Lower lobe of right lung (tissue), 2 donors: ENCODE measurements at regions not wholly inside any gene's neighbourhood (a gene's known extent, or its start where the extent isn't known, plus 50 kb on each side); places are given as distances from the start of the nearest gene placed in this dataset.

Experiments
- ATAC-seq, 2 donors: fragments of 200-7000 bp; cut with Tn5 transposase; one replicate each; pipeline ENCODE4 v1.9.1; 2020 to 2022; ENCODE audit warnings: mild to moderate bottlenecking in 2 of 2, moderate library complexity in 2 of 2
- DNase-seq: peaks from one replicate; pipeline ENCODE4 v3.0.0-alpha.2; 2020
- H3K27ac ChIP-seq: fragments of 200-600 bp; one replicate; pipeline ENCODE4 v1.8.0; 2022
- H3K27me3 ChIP-seq: fragments of 200-600 bp; one replicate; pipeline ENCODE4 v1.8.0; 2022; ENCODE audit warnings: low read depth
- H3K36me3 ChIP-seq: fragments of 200-600 bp; one replicate; pipeline ENCODE4 v1.8.0; 2022; ENCODE audit warnings: mild to moderate bottlenecking
- H3K4me1 ChIP-seq: fragments of 200-600 bp; one replicate; pipeline ENCODE4 v1.8.0; 2022
- H3K4me3 ChIP-seq: fragments of 200-600 bp; one replicate; pipeline ENCODE4 v1.8.0; 2022; ENCODE audit warnings: mild to moderate bottlenecking
- H3K9me3 ChIP-seq: fragments of 200-600 bp; one replicate; pipeline ENCODE4 v1.8.0; 2022
- intact Hi-C: fragments of 100-400 bp; cut with DNase I; formaldehyde crosslinking; loops from one replicate; pipeline ENCODE4 v1.11.0; 2022
- TF ChIP-seq, protein P1 (sequence below): fragments of 200-600 bp; IDR thresholded peaks from one replicate; pipeline ENCODE4 v1.8.0; 2022; ENCODE audit warnings: antibody characterized with exemption, mild to moderate bottlenecking
- donor health status: DM: no; HTN: yes; CAD: no; lungs with severe emphysema.

DNA sequence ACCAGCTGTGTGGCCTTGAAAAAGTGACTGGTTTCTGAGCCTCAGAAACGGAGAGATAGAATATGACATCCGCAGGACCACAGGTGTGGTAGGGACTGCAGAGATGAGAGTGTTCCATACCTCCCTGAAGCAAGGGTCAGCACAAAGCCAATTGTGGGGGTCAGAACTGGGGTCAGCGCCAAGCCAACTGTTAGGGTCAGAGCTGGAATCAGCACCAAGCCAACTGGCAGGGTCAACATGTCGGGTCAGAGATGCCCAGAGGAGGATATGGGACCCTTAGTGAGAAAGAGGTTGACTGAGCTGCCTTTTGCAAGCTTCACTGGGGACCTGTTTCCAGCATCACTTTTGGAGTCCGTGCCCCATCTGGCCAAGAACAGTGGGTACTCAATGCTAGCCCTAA, 93.9 kb downstream of the MATN1 start:
- Histone ChIP-seq H3K4me1 (no peaks in the 10 kb centered on the region), H3K27ac (no peak overlapping the region), H3K4me3 (no peak overlapping the region), H3K9me3 (no peaks in the 10 kb centered on the region), H3K27me3 (peaks cover 5% of the 10 kb centered on the region), H3K36me3 (no peaks in the 10 kb centered on the region)
- intact Hi-C loops = no loop called here
- TF ChIP-seq, protein P1, sequence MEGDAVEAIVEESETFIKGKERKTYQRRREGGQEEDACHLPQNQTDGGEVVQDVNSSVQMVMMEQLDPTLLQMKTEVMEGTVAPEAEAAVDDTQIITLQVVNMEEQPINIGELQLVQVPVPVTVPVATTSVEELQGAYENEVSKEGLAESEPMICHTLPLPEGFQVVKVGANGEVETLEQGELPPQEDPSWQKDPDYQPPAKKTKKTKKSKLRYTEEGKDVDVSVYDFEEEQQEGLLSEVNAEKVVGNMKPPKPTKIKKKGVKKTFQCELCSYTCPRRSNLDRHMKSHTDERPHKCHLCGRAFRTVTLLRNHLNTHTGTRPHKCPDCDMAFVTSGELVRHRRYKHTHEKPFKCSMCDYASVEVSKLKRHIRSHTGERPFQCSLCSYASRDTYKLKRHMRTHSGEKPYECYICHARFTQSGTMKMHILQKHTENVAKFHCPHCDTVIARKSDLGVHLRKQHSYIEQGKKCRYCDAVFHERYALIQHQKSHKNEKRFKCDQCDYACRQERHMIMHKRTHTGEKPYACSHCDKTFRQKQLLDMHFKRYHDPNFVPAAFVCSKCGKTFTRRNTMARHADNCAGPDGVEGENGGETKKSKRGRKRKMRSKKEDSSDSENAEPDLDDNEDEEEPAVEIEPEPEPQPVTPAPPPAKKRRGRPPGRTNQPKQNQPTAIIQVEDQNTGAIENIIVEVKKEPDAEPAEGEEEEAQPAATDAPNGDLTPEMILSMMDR = no peak
- no peak for ATAC-seq
- no peak for DNase-seq

DNA sequence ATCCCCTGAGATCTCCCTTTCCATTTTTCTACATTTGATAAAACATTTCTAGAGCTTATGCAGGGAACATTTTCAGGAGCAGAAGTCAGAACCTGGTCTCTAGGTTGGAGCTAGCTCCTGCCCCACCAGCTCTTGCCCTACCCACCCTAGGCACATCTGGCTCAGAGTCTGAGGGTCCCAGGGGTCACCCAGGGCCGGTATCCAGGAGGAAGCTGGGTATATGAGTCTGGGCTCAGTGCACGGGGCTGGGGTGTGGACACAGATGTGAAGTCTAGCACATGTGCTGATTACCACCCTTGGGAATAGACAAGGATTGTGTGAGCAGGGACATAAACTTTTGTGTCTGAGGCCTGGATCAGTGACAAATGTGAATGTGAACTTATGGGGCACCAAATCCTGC, 95.4 kb downstream of the MATN1 start:
- TF ChIP-seq, protein P1 = no peak
- ATAC-seq (no peak), DNase-seq (no peak)
- Histone ChIP-seq H3K36me3 (no peaks in the 10 kb centered on the region), H3K27ac (no peak overlapping the region), H3K4me1 (no peaks in the 10 kb centered on the region), H3K27me3 (peaks cover 5% of the 10 kb centered on the region), H3K4me3 (no peak overlapping the region), H3K9me3 (peaks cover 8% of the 10 kb centered on the region)
- intact Hi-C loops = no loop called here

DNA sequence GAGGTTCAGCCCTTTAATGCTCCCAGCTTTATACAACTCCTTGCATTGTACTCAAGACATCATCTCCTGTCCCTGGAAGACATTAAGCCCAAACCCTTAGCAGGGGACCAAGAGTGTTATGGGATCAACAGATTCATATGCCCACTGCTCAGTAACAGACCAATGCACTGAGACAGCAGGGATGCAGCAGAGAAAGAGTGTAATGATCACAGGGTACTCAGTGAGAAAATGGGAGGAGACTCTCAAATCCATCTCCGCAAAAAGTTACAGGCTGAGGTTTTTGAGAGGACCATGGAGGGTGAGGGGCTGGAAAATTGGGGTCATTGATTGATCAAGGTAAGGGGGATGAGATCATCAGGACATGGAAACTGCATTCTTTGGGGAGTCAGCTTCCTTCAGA, 96.2 kb downstream of the MATN1 start:
- TF ChIP-seq, protein P1 = no peak
- no peaks in the 10 kb centered on the region for H3K4me1 ChIP-seq
- DNase-seq (no peak), ATAC-seq (no peak)
- H3K27ac ChIP-seq = no peak overlapping the region
- H3K27me3 ChIP-seq = peaks cover 5% of the 10 kb centered on the region
- H3K9me3 ChIP-seq = peaks cover 9% of the 10 kb centered on the region
- intact Hi-C loops = no loop called here
- no peak overlapping the region for H3K4me3 ChIP-seq
- no peaks in the 10 kb centered on the region for H3K36me3 ChIP-seq

DNA sequence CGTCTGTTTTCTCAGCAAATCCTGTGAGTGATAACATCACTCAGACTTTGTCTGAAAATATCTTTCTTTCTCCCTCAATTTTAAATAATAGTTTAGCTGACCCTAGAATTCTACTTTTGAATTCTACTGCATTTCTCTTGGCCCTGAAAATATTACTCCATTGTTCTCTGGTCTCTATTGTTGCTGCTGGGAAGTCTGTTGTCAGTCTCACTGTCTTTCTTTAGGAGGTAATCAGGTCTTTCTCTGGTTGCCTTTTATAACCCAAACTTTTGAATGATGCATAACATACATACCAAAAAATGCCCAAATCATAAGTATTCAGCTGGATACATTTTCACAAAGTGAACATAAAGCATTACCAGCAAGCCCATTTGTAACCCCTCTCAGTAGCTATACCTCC, 100.0 kb downstream of the MATN1 start:
- Histone ChIP-seq H3K9me3 (peaks cover 9% of the 10 kb centered on the region), H3K4me3 (no peak overlapping the region), H3K4me1 (no peaks in the 10 kb centered on the region), H3K27me3 (no peaks in the 10 kb centered on the region), H3K27ac (no peak overlapping the region), H3K36me3 (no peaks in the 10 kb centered on the region)
- ATAC-seq = no peak
- TF ChIP-seq, protein P1 = no peak
- no peak for DNase-seq
- intact Hi-C loops = no loop called here

GRCh38 chr1:30619619-30620018, 103.8 kb downstream of the MATN1 start:
- Histone ChIP-seq H3K27ac (no peak overlapping the region), H3K27me3 (peaks cover 7% of the 10 kb centered on the region), H3K9me3 (peaks cover 9% of the 10 kb centered on the region), H3K4me3 (no peak overlapping the region), H3K4me1 (no peaks in the 10 kb centered on the region), H3K36me3 (no peaks in the 10 kb centered on the region)
- ATAC-seq (no peak), DNase-seq (no peak)
- intact Hi-C loops = no loop called here
- TF ChIP-seq, protein P1 = no peak

DNA sequence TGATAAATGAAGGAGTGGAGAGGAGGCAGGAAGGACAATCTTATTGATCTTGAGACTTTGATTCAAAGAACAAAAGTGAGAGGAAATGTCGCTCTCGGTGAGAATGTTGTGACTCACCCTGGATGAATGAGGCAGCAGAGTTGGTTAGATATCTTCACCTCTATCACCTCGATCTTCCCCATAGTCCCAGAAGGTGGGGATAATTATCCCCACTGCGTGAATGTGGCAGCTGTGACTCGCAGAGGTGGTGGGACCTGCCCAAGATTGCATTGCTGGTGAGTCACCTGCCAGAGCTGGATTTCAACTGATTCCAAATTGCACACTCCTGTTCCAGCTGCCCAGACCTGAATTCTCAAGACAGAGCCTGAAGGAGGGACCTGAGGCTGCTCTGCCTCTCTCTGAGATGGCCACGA, 105.0 kb downstream of the MATN1 start:
- Histone ChIP-seq H3K9me3 (peaks cover 4% of the 10 kb centered on the region), H3K4me3 (no peak overlapping the region), H3K27ac (no peak overlapping the region), H3K36me3 (no peaks in the 10 kb centered on the region), H3K27me3 (peaks cover 7% of the 10 kb centered on the region), H3K4me1 (no peaks in the 10 kb centered on the region)
- intact Hi-C loops = no loop called here
- TF ChIP-seq, protein P1 = no peak
- DNase-seq (no peak), ATAC-seq (no peak)
